ENCODE measurements at regions not wholly inside any gene's neighbourhood (a gene's known extent, or its start where the extent isn't known, plus 50 kb on each side); places are given as distances from the start of the nearest gene placed in this dataset.

DNA sequence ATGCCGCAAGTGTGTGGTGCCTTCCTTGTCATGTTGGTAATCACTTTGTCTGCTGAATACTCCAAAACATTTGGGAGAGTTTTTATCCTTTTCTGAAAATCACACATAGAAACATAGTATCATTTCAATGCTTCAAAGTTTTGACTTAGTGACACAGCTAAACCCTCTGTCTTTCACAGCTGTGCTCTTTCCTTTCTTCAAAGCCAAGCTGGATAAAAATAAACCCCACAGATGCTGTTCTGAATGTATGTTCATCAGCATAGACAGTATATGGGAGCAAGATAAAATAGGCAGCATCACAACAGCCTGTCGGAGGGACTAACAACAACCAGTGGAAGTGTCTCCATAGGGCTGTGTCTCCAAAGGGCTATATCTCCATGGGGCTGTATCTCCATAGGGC lies 331.3 kb upstream of the DCC start:
- TF ChIP-seq PATZ1 (CRISPR knock-in tag; IDR thresholded peaks at IDR 0.05; ENCODE audit: borderline replicate concordance) (no peak), TCF4 (CRISPR knock-in tag; IDR thresholded peaks at IDR 0.05; ENCODE audit: borderline replicate concordance) (no peak), CSDC2 (CRISPR knock-in tag; IDR thresholded peaks at IDR 0.05) (no peak), ARNTL (CRISPR knock-in tag; IDR thresholded peaks at IDR 0.05; ENCODE audit: borderline replicate concordance, low read depth) (no peak), CREB5 (CRISPR knock-in tag; IDR thresholded peaks at IDR 0.05; ENCODE audit: low read depth) (no peak), BACH2 (CRISPR knock-in tag; IDR thresholded peaks at IDR 0.05; ENCODE audit: borderline replicate concordance) (no peak), TOX (CRISPR knock-in tag; IDR thresholded peaks at IDR 0.05; ENCODE audit: borderline replicate concordance) (no peak), ISL1 (CRISPR knock-in tag; IDR thresholded peaks at IDR 0.05) (no peak), GLIS3 (CRISPR knock-in tag; IDR thresholded peaks at IDR 0.05) (no peak), TSHZ2 (CRISPR knock-in tag; IDR thresholded peaks at IDR 0.05) (no peak), CSRNP3 (CRISPR knock-in tag; IDR thresholded peaks at IDR 0.05) (no peak)

Data from SK-N-SH treated with all-trans-retinoic acid at 6 μM for 48 hours (cell line).